HUES6 (cell line): ENCODE measurements at regions not wholly inside any gene's neighbourhood (a gene's known extent, or its start where the extent isn't known, plus 50 kb on each side); places are given as distances from the start of the nearest gene placed in this dataset.

Experiments used
- H3K27ac ChIP-seq: 2 replicates; pipeline ENCODE4 v1.7.0; 2013; ENCODE audit warnings: low read depth, mild to moderate bottlenecking, low read length, inconsistent platforms
- H3K27me3 ChIP-seq: 2 replicates; pipeline ENCODE4 v1.6.1; 2013; ENCODE audit warnings: low read length; ENCODE audit not compliant: control insufficient read depth, insufficient read depth
- H3K36me3 ChIP-seq: 2 replicates; pipeline ENCODE4 v1.6.1; 2013; ENCODE audit warnings: low read length; ENCODE audit not compliant: control insufficient read depth, insufficient read depth
- H3K4me1 ChIP-seq: 2 replicates; pipeline ENCODE4 v1.6.1; 2013; ENCODE audit warnings: low read length; ENCODE audit not compliant: control insufficient read depth, insufficient read depth
- H3K4me3 ChIP-seq: 2 replicates; pipeline ENCODE4 v1.5.1; 2013; ENCODE audit warnings: low read depth, low read length
- H3K9ac ChIP-seq: one replicate; pipeline ENCODE4 v1.6.1; 2013; ENCODE audit warnings: mild to moderate bottlenecking, low read length
- H3K9me3 ChIP-seq: 2 replicates; pipeline ENCODE4 v1.6.1; 2013; ENCODE audit warnings: low read depth, low read length; ENCODE audit not compliant: control insufficient read depth, insufficient read depth

DNA sequence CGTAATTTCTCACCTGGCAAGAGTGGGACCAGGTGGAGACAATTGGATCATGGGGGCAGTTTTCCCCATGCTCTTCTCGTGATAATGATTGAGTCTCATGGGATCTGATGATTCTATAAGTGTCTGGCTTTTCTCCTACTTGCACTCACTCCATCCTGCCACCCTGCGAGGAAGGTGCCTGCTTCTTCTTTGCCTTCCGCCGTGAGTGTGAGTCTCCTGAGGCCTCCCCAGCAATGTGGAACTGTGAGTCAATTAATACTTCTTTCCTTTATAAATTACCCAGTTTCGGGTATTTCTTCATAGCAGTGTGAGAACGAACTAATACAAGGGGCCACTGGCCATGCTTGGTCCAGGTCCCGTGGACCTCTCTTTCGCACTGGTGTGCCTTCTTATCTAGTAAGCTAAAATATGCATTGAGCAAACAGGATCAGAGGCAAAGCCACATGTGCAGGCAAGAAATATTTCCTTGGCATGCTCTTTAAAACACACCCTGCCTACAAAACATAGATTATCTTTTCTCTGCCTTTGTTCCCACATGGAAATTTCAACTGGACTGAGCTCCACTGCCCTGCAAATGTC is 821.1 kb downstream of the TRIB2 start:
- Histone ChIP-seq H3K4me3 (no peak overlapping the region), H3K9me3 (no peaks in the 10 kb centered on the region), H3K9ac (no peak overlapping the region), H3K4me1 (no peaks in the 10 kb centered on the region), H3K27ac (no peak overlapping the region), H3K36me3 (no peaks in the 10 kb centered on the region), H3K27me3 (no peaks in the 10 kb centered on the region)

DNA sequence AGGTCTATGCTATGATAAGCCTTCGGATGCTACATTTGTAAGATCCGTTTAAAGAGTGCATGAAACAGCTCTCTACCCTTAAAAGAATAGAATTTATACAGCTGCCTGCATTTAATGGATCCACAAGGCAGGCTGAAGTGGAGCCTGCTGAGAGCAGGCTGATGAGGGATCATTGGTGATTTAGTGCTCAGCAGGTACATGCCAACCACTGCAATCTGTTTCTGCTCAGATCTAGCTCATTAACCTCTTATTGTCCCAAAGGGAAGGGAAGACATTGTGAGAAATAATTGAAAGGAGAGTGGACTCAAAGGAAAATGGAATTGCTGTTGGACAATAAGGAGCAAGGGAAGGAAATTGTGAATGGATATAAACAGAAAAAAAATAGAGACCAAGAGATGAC is 822.6 kb downstream of the TRIB2 start:
- Histone ChIP-seq H3K9ac (no peak overlapping the region), H3K27me3 (no peaks in the 10 kb centered on the region), H3K9me3 (no peaks in the 10 kb centered on the region), H3K36me3 (no peaks in the 10 kb centered on the region), H3K4me3 (no peak overlapping the region), H3K4me1 (no peaks in the 10 kb centered on the region), H3K27ac (no peak overlapping the region)

DNA sequence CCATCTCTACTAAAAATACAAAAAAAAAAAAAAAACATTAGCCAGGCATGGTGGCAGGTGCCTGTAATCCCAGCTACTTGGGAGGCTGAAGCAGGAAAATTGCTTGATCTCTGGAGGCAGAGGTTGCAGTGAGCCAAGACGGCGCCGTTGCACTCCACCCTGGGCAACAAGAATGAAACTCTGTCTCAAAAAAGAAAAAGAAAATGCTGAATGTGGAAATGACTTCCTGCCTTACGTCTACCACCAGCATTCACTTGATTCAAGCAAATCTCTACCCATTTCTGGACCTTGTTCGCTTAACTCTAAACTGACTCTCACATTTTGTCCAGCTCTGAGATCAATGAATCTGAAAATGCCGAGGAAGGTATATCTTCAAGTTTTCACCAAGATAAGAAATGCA is 825.3 kb downstream of the TRIB2 start:
- Histone ChIP-seq H3K9me3 (no peaks in the 10 kb centered on the region), H3K36me3 (no peaks in the 10 kb centered on the region), H3K4me3 (no peak overlapping the region), H3K4me1 (no peaks in the 10 kb centered on the region), H3K27ac (no peak overlapping the region), H3K27me3 (no peaks in the 10 kb centered on the region), H3K9ac (no peak overlapping the region)

DNA sequence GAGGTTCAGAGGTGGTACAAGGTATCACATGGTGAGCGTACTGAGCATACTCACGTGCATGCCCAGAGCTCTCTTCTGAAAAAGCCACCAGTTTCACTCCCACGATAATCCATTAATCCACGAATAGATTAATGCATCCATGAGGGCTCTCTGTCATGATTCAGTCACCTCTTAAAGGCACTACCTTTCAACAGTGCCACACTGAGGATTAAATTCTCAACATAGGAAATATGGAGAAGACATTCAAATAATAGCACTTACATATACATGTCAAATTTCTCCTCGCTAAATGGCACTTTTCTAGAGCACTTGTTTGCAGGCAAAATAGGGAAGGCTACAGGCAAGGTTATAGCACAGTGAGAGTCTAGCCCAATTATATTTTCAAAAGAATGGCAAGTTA is 825.9 kb downstream of the TRIB2 start:
- Histone ChIP-seq H3K9ac (no peak overlapping the region), H3K27ac (no peak overlapping the region), H3K4me3 (no peak overlapping the region), H3K36me3 (no peaks in the 10 kb centered on the region), H3K9me3 (no peaks in the 10 kb centered on the region), H3K4me1 (no peaks in the 10 kb centered on the region), H3K27me3 (no peaks in the 10 kb centered on the region)

DNA sequence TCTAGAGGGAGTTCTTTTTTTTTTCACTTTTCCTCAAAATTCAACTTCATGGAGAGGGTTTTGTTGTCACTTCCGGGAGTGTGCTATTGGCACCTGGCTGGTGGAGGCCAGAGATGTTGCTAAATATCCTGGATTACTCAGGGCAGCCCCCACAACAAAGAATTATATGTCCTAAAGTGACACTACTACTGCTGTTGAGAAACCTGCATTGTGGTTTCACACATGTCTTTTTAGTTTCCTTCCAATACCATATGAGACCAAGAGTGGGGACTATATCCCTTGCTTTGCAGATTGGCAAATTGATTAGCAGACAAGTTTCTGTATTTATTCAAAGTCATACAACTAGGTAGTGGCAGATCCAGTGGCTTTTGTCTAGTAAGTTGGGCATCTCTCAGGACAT is 826.8 kb downstream of the TRIB2 start:
- no peaks in the 10 kb centered on the region for H3K4me1 ChIP-seq
- no peak overlapping the region for H3K9ac ChIP-seq
- H3K36me3 ChIP-seq, result no peaks in the 10 kb centered on the region
- no peak overlapping the region for H3K4me3 ChIP-seq
- no peaks in the 10 kb centered on the region for H3K27me3 ChIP-seq
- no peaks in the 10 kb centered on the region for H3K9me3 ChIP-seq
- no peak overlapping the region for H3K27ac ChIP-seq

DNA sequence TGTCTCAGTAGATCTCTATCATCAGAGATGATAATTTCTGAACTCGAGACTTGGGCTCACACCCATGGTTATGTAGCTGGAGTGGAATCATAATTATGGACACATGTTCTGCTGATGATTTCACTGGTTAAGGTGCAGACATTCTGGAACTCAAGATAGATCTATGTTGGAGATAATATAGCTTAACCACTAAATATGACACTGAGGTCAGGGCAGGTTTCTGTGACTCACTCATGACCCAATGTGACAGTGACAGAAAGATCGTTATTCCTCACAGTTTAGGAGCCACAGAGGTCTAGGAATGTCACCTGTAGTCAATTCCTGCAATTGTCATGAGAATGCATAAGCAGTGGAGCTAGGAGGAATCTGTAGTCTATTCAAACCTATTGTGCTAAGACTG is 828.6 kb downstream of the TRIB2 start:
- no peaks in the 10 kb centered on the region for H3K36me3 ChIP-seq
- H3K4me3 ChIP-seq, result no peak overlapping the region
- H3K27ac ChIP-seq, result no peak overlapping the region
- no peaks in the 10 kb centered on the region for H3K9me3 ChIP-seq
- H3K27me3 ChIP-seq, result no peaks in the 10 kb centered on the region
- H3K9ac ChIP-seq, result no peak overlapping the region
- no peaks in the 10 kb centered on the region for H3K4me1 ChIP-seq

DNA sequence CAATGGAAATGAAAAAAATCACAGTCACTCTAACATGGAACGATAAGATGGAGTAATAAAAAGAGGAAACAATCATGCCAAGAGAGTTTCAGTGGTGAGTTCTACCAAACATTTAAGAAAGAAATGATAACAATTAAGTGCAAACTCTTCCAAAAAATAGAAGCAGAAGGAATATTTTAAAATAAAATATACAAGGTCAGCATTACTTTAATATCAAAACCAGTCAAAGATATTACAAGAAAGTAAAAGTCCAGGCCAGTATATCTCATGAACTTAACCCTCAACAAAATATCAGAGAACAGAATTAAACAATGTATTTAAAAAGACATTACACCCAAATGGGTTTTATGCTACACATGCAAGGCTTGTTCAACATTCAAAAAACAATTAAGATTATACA is 829.4 kb downstream of the TRIB2 start:
- H3K27ac ChIP-seq, result no peak overlapping the region
- no peaks in the 10 kb centered on the region for H3K27me3 ChIP-seq
- H3K36me3 ChIP-seq, result no peaks in the 10 kb centered on the region
- H3K4me3 ChIP-seq, result no peak overlapping the region
- no peaks in the 10 kb centered on the region for H3K9me3 ChIP-seq
- no peaks in the 10 kb centered on the region for H3K4me1 ChIP-seq
- no peak overlapping the region for H3K9ac ChIP-seq

DNA sequence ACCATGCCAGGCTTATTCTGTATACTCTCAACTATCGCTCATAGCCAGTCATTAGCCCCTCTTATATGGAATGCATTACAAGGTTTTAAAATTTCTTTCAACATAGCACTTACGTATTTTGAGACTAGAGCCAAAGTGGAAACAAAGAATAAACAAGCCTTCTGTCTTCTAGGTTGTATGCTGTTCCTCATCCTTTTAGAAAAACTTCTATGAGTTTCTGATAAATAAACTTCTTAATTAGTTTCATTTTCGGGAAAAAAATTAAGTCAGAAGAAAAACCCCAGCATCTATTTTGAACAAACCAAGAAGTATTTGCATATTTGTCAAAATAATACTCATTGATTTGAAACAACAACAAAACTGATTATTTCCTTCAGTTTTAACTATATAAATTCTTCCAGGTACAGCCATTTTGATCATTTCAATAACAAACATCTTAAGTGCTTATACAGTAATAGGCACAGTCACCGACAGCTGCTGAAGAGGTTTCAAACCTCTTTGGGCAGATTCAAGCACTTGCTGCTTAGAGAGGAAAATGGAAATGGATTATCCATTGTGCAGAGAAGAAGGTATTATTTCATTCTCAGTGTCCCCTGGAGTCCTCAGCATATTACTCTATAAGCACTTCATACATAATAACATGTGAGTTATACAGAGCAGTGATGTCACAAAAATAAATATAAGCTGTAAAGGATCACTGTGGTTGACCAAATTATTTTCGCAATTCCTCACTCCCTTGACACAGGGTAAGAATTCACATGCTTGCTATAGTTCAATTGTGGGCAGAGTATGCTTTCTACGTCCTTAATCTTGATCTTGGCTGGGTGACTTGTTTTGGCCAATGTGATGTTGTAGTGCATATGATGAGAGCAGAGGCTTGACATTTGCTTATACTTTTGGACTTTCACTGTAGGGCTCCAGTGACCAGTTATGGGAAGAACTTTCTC is 833.8 kb downstream of the TRIB2 start:
- H3K9me3 ChIP-seq, result no peaks in the 10 kb centered on the region
- no peaks in the 10 kb centered on the region for H3K36me3 ChIP-seq
- no peak overlapping the region for H3K27ac ChIP-seq
- no peak overlapping the region for H3K9ac ChIP-seq
- no peak overlapping the region for H3K4me3 ChIP-seq
- H3K27me3 ChIP-seq, result no peaks in the 10 kb centered on the region
- H3K4me1 ChIP-seq, result no peaks in the 10 kb centered on the region

DNA sequence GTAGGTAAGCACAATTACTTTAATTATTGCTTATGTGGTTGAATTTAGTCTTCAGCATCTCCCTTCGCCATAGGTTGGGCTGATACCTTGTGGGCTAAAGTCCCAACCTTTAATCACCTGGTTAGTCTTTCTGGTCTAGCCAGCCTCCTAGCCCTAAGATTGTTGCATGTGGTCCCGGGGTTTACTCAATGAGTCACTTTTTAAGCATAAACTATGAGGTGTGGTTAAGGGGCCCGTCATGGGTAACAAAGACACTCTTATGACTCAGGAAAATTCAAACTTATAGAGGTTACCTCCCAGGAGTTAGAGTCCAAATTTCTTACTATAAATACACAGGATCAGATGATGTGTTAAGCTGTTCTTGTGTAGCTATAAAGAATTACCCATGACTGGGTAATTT is 841.6 kb downstream of the TRIB2 start:
- H3K9me3 ChIP-seq, result no peaks in the 10 kb centered on the region
- no peak overlapping the region for H3K4me3 ChIP-seq
- H3K27me3 ChIP-seq, result no peaks in the 10 kb centered on the region
- H3K27ac ChIP-seq, result no peak overlapping the region
- H3K9ac ChIP-seq, result no peak overlapping the region
- H3K4me1 ChIP-seq, result 0 out of 2 replicates have a peak, but pooled peaks cover 3% of the 10 kb centered on the region
- no peaks in the 10 kb centered on the region for H3K36me3 ChIP-seq

DNA sequence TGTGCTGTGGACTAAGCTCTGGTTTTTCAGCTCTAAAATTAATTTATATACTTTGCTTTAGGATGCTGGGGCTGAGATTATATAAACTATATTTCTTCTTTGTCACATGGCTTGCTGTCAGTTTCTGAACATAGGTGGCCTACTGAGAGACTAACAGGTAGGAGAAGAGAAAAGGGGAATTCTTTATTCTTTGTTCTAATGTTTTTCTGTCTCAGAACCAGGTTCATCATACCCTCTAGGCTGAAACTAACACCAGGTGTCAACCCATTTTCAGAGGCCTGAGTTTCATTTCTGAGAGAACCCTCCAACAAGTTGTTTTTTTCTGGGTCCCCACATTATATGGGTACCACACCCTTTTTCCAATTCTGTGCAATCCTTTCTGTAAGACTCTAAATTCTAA is 843.6 kb downstream of the TRIB2 start:
- Histone ChIP-seq H3K4me3 (no peak overlapping the region), H3K9me3 (no peaks in the 10 kb centered on the region), H3K27me3 (no peaks in the 10 kb centered on the region), H3K36me3 (no peaks in the 10 kb centered on the region), H3K4me1 (0 out of 2 replicates have a peak, but pooled peaks cover 3% of the 10 kb centered on the region), H3K9ac (no peak overlapping the region), H3K27ac (no peak overlapping the region)

DNA sequence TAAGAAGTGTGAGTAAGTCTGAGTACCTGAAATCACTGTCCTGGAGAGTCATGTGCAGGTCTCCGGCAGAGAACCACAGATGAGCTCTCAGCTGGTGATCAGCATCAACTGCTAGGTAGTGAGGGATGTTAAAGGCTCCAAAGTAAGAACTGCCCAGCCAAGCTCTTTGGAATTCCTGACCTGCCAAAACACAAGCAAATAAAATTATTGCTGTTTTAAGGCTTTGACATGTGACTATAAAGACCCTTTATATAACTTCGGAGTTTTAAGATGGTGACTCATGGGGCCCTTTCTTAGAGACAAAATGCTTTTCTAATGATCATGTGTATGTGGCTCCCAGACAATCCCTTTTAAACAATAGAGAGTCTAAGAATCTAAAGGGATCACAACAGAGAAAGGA is 855.7 kb downstream of the TRIB2 start:
- Histone ChIP-seq H3K4me1 (no peaks in the 10 kb centered on the region), H3K9ac (no peak overlapping the region), H3K27me3 (no peaks in the 10 kb centered on the region), H3K27ac (no peak overlapping the region), H3K36me3 (no peaks in the 10 kb centered on the region), H3K4me3 (no peak overlapping the region), H3K9me3 (no peaks in the 10 kb centered on the region)
